IMR-90 (cell line): ENCODE measurements at regions not wholly inside any gene's neighbourhood (a gene's known extent, or its start where the extent isn't known, plus 50 kb on each side); places are given as distances from the start of the nearest gene placed in this dataset.

Experiments used
- ATAC-seq: fragments of 200-7000 bp; cut with Tn5 transposase; 2 replicates; pipeline ENCODE4 v1.9.1; 2020; ENCODE audit warnings: low read depth, mild to moderate bottlenecking, moderate library complexity
- BruUV-seq: library from RNA; stranded (reverse); fragments of 400-500 nt; replicated peaks from 2 replicates; lab custom pipeline; 2021; lab: Mats Ljungman, UMichigan
- CTCF ChIA-PET: fragments of 300-600 bp; formaldehyde crosslinking; extraction: SDS; loops from one replicate; lab custom pipeline; 2021; ENCODE audit warnings: antibody characterized with exemption; lab: Yijun Ruan, JAX
- POLR2A ChIA-PET: fragments of 300-600 bp; sonication (Branson Sonifier 250); formaldehyde crosslinking; loops from one replicate; lab custom pipeline; 2022; ENCODE audit warnings: antibody characterized with exemption; ENCODE audit not compliant: unreplicated experiment; lab: Charles Lee
- DNase-seq: peaks from one replicate; pipeline ENCODE4 v3.0.0; 2013
- H2AFZ ChIP-seq: replicated peaks from 2 replicates; pipeline ENCODE3; 2013; ENCODE audit warnings: low read length, mild to moderate bottlenecking; ENCODE audit not compliant: poor library complexity
- H2AK5ac ChIP-seq: 2 replicates; pipeline ENCODE4 v1.6.1; 2013; ENCODE audit warnings: low read depth, low read length, inconsistent platforms
- H2AK9ac ChIP-seq: replicated peaks from 2 replicates; pipeline ENCODE3; 2013; ENCODE audit warnings: mild to moderate bottlenecking, low read depth, low read length, moderate library complexity; ENCODE audit not compliant: poor library complexity
- H2BK120ac ChIP-seq: 2 replicates; pipeline ENCODE4 v1.6.1; 2013; ENCODE audit warnings: low read depth, low read length, inconsistent platforms
- H2BK15ac ChIP-seq: 3 replicates; pipeline ENCODE4 v1.6.1; 2013; ENCODE audit warnings: low read depth, low read length, inconsistent platforms
- H2BK20ac ChIP-seq: 2 replicates; pipeline ENCODE4 v1.6.1; 2013; ENCODE audit warnings: low read depth, mild to moderate bottlenecking, inconsistent platforms, low read length, moderate library complexity
- H2BK5ac ChIP-seq: 2 replicates; pipeline ENCODE4 v1.6.1; 2013; ENCODE audit warnings: mild to moderate bottlenecking, low read depth, low read length, inconsistent platforms; ENCODE audit not compliant: poor library complexity, severe bottlenecking
- H3K14ac ChIP-seq: replicated peaks from 2 replicates; pipeline ENCODE4 v1.6.1; 2013; ENCODE audit warnings: low read depth, low read length, inconsistent platforms
- H3K18ac ChIP-seq: 2 replicates; pipeline ENCODE4 v1.6.1; 2013; ENCODE audit warnings: low read depth, low read length, control low read depth
- H3K23ac ChIP-seq: 2 replicates; pipeline ENCODE4 v1.6.1; 2013; ENCODE audit warnings: low read depth, low read length, inconsistent platforms
- H3K27ac ChIP-seq: 2 replicates; pipeline ENCODE4 v1.5.1; 2013; ENCODE audit warnings: mild to moderate bottlenecking, control low read depth, low read length; ENCODE audit not compliant: insufficient read depth
- H3K27me3 ChIP-seq: 2 replicates; pipeline ENCODE4 v1.6.1; 2013; ENCODE audit warnings: low read length; ENCODE audit not compliant: control insufficient read depth, insufficient read depth
- H3K36me3 ChIP-seq: 2 replicates; pipeline ENCODE4 v1.6.1; 2013; ENCODE audit warnings: low read length, mixed read lengths; ENCODE audit not compliant: control insufficient read depth, insufficient read depth
- H3K4ac ChIP-seq: 2 replicates; pipeline ENCODE4 v1.6.1; 2013; ENCODE audit warnings: low read depth, low read length, inconsistent platforms
- H3K4me1 ChIP-seq: 2 replicates; pipeline ENCODE4 v1.6.1; 2013; ENCODE audit warnings: low read length, mixed read lengths; ENCODE audit not compliant: control insufficient read depth, insufficient read depth
- H3K4me2 ChIP-seq: 2 replicates; pipeline ENCODE4 v1.6.1; 2013; ENCODE audit warnings: low read depth, mild to moderate bottlenecking, control low read depth, low read length, moderate library complexity
- H3K4me3 ChIP-seq: 2 replicates; pipeline ENCODE4 v1.5.1; 2013; ENCODE audit warnings: low read depth, mild to moderate bottlenecking, control low read depth, low read length, moderate library complexity; ENCODE audit not compliant: insufficient read depth
- H3K56ac ChIP-seq: 2 replicates; pipeline ENCODE4 v1.6.1; 2013; ENCODE audit warnings: low read length, inconsistent platforms; ENCODE audit not compliant: insufficient read depth; ENCODE audit errors: extremely low read depth
- H3K79me1 ChIP-seq, 2 experiments: 2 replicates each; pipeline ENCODE4 v1.6.1; 2013; ENCODE audit warnings: low read length in 2 of 2, inconsistent platforms in 1 of 2, low read depth in 1 of 2
- H3K9ac ChIP-seq: 2 replicates; pipeline ENCODE4 v1.6.1; 2013; ENCODE audit warnings: low read depth, low read length, control low read depth
- H3K9me1 ChIP-seq: 2 replicates; pipeline ENCODE4 v1.6.1; 2013; ENCODE audit warnings: low read length, inconsistent platforms; ENCODE audit not compliant: insufficient read depth
- H3K9me3 ChIP-seq: 2 replicates; pipeline ENCODE4 v1.6.1; 2013; ENCODE audit warnings: low read length; ENCODE audit not compliant: control insufficient read depth, insufficient read depth
- H4K20me1 ChIP-seq: 2 replicates; pipeline ENCODE4 v1.6.1; 2013; ENCODE audit warnings: low read length, inconsistent platforms; ENCODE audit not compliant: insufficient read depth
- H4K5ac ChIP-seq: 2 replicates; pipeline ENCODE4 v1.6.1; 2013; ENCODE audit warnings: mild to moderate bottlenecking, low read depth, low read length, control low read depth
- H4K8ac ChIP-seq, 2 experiments: 2 replicates each; pipeline ENCODE4 v1.6.1; 2013; ENCODE audit warnings: low read depth in 2 of 2, low read length in 2 of 2, control low read depth in 1 of 2, inconsistent platforms in 1 of 2
- H4K91ac ChIP-seq: 2 replicates; pipeline ENCODE4 v1.6.1; 2013; ENCODE audit warnings: low read depth, low read length, inconsistent platforms; ENCODE audit not compliant: insufficient read depth
- BHLHE40 ChIP-seq: fragments of 150-350 bp; IDR thresholded peaks from 2 replicates; pipeline ENCODE4 v1.6.1; 2016; ENCODE audit warnings: mild to moderate bottlenecking, low read depth, low read length
- CEBPB ChIP-seq: IDR thresholded peaks from 2 replicates; pipeline ENCODE4 v1.6.1; 2012; ENCODE audit warnings: low read depth, low read length, improper control_type of control experiment
- FOS ChIP-seq: fragments of 150-350 bp; IDR thresholded peaks from 2 replicates; pipeline ENCODE4 v1.6.1; 2016; ENCODE audit warnings: low read depth, low read length
- MAFK ChIP-seq: IDR thresholded peaks from 2 replicates; pipeline ENCODE4 v1.6.1; 2012; ENCODE audit warnings: low read depth, low read length, improper control_type of control experiment
- MAZ ChIP-seq: IDR thresholded peaks from 2 replicates; pipeline ENCODE4 v1.6.1; 2012; ENCODE audit warnings: low read depth, mild to moderate bottlenecking, low read length, improper control_type of control experiment, moderate library complexity, borderline replicate concordance
- MXI1 ChIP-seq: IDR thresholded peaks from 2 replicates; pipeline ENCODE4 v1.6.1; 2012; ENCODE audit warnings: low read depth, mild to moderate bottlenecking, low read length, moderate library complexity, borderline replicate concordance
- NFE2L2 ChIP-seq: fragments of 150-350 bp; IDR thresholded peaks from 2 replicates; pipeline ENCODE4 v1.6.1; 2016; ENCODE audit warnings: low read depth, mild to moderate bottlenecking, low read length
- RCOR1 ChIP-seq: IDR thresholded peaks from 2 replicates; pipeline ENCODE4 v1.6.1; 2012; ENCODE audit warnings: mild to moderate bottlenecking, low read length, improper control_type of control experiment; ENCODE audit not compliant: insufficient replicate concordance
- WGBS, 2 experiments: methylation state at CpG; one replicate each; pipeline versions ENCODE4 v1.1.5 to v1.1.7; 2013; ENCODE audit warnings: missing lambda C conversion rate in 2 of 2; ENCODE audit not compliant: insufficient read length in 1 of 2; ENCODE audit errors: extremely low coverage in 2 of 2; 5-methylcytosine and 5-hydroxymethylcytosine counted together
- dilution Hi-C: fragments of 300-500 bp; cut with HindIII; formaldehyde crosslinking; loops from one replicate; pipeline ENCODE4 v1.14.3; 2018; ENCODE audit warnings: low sequenced_read_pairs; ENCODE audit not compliant: unreplicated experiment
- in situ Hi-C: fragments of 300-500 bp; cut with MboI; formaldehyde crosslinking; loops from 3 replicates; pipeline ENCODE4 v1.14.3; 2019; ENCODE audit warnings: low sequenced_read_pairs, inconsistent platforms, mixed read lengths
- intact Hi-C: fragments of 100-400 bp; cut with micrococcal nuclease; formaldehyde crosslinking; loops from 2 replicates; pipeline ENCODE4 v1.10.0; 2022
- TF ChIP-seq, protein P1 (sequence below): conservative IDR thresholded peaks from 2 replicates; pipeline ENCODE4 v1.5.1; 2012; ENCODE audit warnings: mild to moderate bottlenecking, low read depth, low read length, improper control_type of control experiment

DNA sequence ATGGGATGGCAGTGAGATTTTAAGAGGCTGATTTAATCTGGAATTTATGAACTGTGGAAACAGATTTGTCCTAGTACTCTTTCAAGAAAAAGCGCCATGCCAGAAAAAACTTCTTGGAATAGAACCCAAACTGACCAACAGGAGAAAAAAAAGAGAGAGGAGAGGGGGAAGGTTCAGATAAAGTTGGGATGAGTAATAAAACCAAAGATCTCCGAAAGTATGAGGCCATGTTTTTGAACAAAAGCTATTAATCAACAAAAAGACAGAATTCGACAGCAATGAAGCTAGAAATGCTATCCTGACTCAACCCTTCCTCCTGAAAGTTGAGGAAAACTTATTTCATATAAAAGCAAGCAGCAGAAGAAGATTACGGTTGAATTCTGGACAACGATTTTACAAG lies 135.5 kb downstream of the CEMIP2 start:
- no peak overlapping the region for H3K23ac ChIP-seq
- ChIA-PET POLR2A (no interaction called here), CTCF (interaction anchor here (1.0 kb wide), 1 partner anchor 11 kb away, joined by 4 read pairs; no protein-coding TSS in a partner anchor)
- intact Hi-C loops, result no loop called here
- H3K9me1 ChIP-seq, result no peaks in the 10 kb centered on the region
- no peaks in the 10 kb centered on the region for H3K79me1 ChIP-seq
- H4K5ac ChIP-seq, result no peak overlapping the region
- H2BK20ac ChIP-seq, result no peak overlapping the region
- no peaks in the 10 kb centered on the region for H4K20me1 ChIP-seq
- no peak overlapping the region for H2BK5ac ChIP-seq
- H3K9ac ChIP-seq, result no peak overlapping the region
- no peaks in the 10 kb centered on the region for H3K9me3 ChIP-seq
- no peak overlapping the region for H4K8ac ChIP-seq
- H2AK9ac ChIP-seq, result no peak overlapping the region
- H2BK120ac ChIP-seq, result no peak overlapping the region
- H2BK15ac ChIP-seq, result no peak overlapping the region
- BruUV-seq, result no TSS peak
- no peaks in the 10 kb centered on the region for H3K4me1 ChIP-seq
- ATAC-seq (no peak), DNase-seq (no peak)
- dilution Hi-C loops, result no loop called here
- no peak overlapping the region for H3K4ac ChIP-seq
- in situ Hi-C loops, result no loop called here
- H4K91ac ChIP-seq, result no peak overlapping the region
- H3K27me3 ChIP-seq, result peaks cover 4% of the 10 kb centered on the region; the same call in 1 of the 2 replicates
- no peak overlapping the region for H3K4me2 ChIP-seq
- H3K36me3 ChIP-seq, result no peaks in the 10 kb centered on the region
- H3K18ac ChIP-seq, result no peak overlapping the region
- TF ChIP-seq CEBPB (no peak), MAFK (no peak), RCOR1 (no peak), NFE2L2 (no peak), MXI1 (no peak), MAZ (no peak), FOS (no peak), BHLHE40 (no peak)
- TF ChIP-seq, protein P1, sequence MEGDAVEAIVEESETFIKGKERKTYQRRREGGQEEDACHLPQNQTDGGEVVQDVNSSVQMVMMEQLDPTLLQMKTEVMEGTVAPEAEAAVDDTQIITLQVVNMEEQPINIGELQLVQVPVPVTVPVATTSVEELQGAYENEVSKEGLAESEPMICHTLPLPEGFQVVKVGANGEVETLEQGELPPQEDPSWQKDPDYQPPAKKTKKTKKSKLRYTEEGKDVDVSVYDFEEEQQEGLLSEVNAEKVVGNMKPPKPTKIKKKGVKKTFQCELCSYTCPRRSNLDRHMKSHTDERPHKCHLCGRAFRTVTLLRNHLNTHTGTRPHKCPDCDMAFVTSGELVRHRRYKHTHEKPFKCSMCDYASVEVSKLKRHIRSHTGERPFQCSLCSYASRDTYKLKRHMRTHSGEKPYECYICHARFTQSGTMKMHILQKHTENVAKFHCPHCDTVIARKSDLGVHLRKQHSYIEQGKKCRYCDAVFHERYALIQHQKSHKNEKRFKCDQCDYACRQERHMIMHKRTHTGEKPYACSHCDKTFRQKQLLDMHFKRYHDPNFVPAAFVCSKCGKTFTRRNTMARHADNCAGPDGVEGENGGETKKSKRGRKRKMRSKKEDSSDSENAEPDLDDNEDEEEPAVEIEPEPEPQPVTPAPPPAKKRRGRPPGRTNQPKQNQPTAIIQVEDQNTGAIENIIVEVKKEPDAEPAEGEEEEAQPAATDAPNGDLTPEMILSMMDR, result no peak
- H3K14ac ChIP-seq, result no peak overlapping the region
- WGBS, 2 experiments, result 20% methylated on average over 1 of the region's 5 CpGs; no CpG with 5 or more reads in 1 of the 2 experiments
- H3K4me3 ChIP-seq, result no peak overlapping the region
- H2AFZ ChIP-seq, result no peak overlapping the region
- H2AK5ac ChIP-seq, result no peak overlapping the region
- no peak overlapping the region for H3K56ac ChIP-seq
- H3K27ac ChIP-seq, result no peak overlapping the region
